Large intestine (tissue), 3 donors: ENCODE measurements at regions not wholly inside any gene's neighbourhood (a gene's known extent, or its start where the extent isn't known, plus 50 kb on each side); places are given as distances from the start of the nearest gene placed in this dataset.
A peak's percentile ranks its signal among the peaks of the same experiment; 100 is the strongest.
"Not testable (repeated sequence)": the region's sequence is repeated elsewhere in the genome, so short reads cannot be mapped to it uniquely, and the experiment has no call there.

Source experiments
- DNase-seq, 2 donors: peaks; one replicate each; pipeline versions ENCODE4 v3.0.0 to v3.0.0-alpha.2; 2013
- H3K27ac ChIP-seq: one replicate; pipeline ENCODE4 v1.5.1; 2013; ENCODE audit warnings: low read length
- H3K27me3 ChIP-seq: 2 replicates; pipeline ENCODE4 v1.6.1; 2013; ENCODE audit warnings: low read length; ENCODE audit not compliant: control insufficient read depth, insufficient read depth
- H3K36me3 ChIP-seq: 2 replicates; pipeline ENCODE4 v1.6.1; 2013; ENCODE audit warnings: low read length; ENCODE audit not compliant: control insufficient read depth, insufficient read depth
- H3K4me1 ChIP-seq: one replicate; pipeline ENCODE4 v1.6.1; 2013; ENCODE audit warnings: low read length; ENCODE audit not compliant: control insufficient read depth, insufficient read depth
- H3K4me3 ChIP-seq: one replicate; pipeline ENCODE4 v1.5.1; 2013; ENCODE audit warnings: low read length
- H3K9me3 ChIP-seq: one replicate; pipeline ENCODE4 v1.6.1; 2013; ENCODE audit warnings: mild to moderate bottlenecking, low read depth, low read length, moderate library complexity; ENCODE audit not compliant: control insufficient read depth
- WGBS: methylation state at CpG from one replicate; pipeline ENCODE4 v1.1.5; 2013; ENCODE audit warnings: low lambda C conversion rate; ENCODE audit not compliant: insufficient coverage; 5-methylcytosine and 5-hydroxymethylcytosine counted together

DNA sequence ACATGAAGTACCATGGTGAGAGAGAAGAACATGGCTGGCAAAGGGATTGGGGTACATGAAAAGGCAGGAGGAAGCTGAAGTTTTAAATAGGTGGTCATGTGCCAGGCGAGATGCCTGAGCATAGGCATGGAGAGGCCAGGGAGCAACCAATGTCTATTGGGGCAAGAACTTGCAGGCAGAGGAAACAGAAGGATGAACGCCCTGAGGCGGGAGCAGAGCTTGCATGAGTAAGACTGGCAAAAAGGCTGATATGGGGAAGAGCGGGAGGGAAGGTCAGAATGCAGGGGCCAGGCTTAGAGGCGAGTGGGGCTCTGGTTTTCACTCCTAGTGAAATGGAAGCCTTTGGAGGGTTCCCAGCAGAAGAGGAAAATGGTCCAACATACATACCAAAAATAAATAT, 52.5 kb upstream of the VSTM5 start:
- Histone ChIP-seq H3K4me3 (no peak overlapping the region), H3K4me1 (no peaks in the 10 kb centered on the region), H3K27me3 (no peaks in the 10 kb centered on the region), H3K27ac (no peak overlapping the region), H3K36me3 (no peaks in the 10 kb centered on the region), H3K9me3 (no peaks in the 10 kb centered on the region)
- DNase-seq, result no peak
- no CpG with 5 or more reads among the region's 5 CpGs for WGBS

- no peaks in the 10 kb centered on the region for H3K36me3 ChIP-seq
- no peak for DNase-seq
- H3K9me3 ChIP-seq, result no peaks in the 10 kb centered on the region
- WGBS, result no CpG with 5 or more reads among the region's 6 CpGs
- no peaks in the 10 kb centered on the region for H3K27me3 ChIP-seq
- H3K27ac ChIP-seq, result no peak overlapping the region
- H3K4me3 ChIP-seq, result no peak overlapping the region
- H3K4me1 ChIP-seq, result no peaks in the 10 kb centered on the region
Observed at GRCh38 chr11:93903989-93904388, 53.6 kb upstream of the VSTM5 start.

DNA sequence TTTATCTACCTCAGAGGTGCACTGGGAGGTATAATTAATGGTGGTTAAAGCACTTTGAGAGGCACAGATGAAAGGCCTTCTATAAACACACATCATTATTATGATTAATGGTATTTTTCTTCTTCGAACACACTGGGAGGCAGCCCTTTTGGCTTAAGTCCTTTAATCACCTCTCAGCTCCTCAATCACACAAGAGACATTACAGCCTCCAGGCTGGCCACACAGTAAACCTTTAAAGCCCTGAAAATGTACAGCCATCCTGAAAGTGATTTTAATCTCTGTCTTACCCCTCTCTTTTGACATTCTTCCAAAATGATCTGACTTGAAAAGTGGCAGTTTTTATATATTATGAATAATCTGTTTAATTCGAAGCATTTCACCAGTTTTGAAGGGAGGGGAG, 54.3 kb upstream of the VSTM5 start:
- Histone ChIP-seq H3K27me3 (no peaks in the 10 kb centered on the region), H3K27ac (no peak overlapping the region), H3K4me1 (no peaks in the 10 kb centered on the region), H3K9me3 (no peaks in the 10 kb centered on the region), H3K36me3 (no peaks in the 10 kb centered on the region), H3K4me3 (no peak overlapping the region)
- WGBS, result no CpG with 5 or more reads among the region's 2 CpGs
- DNase-seq, result no peak

GRCh38 chr11:93905384-93905783, 55.0 kb upstream of the VSTM5 start:
- no peaks in the 10 kb centered on the region for H3K9me3 ChIP-seq
- no peaks in the 10 kb centered on the region for H3K27me3 ChIP-seq
- H3K27ac ChIP-seq, result no peak overlapping the region
- no peaks in the 10 kb centered on the region for H3K36me3 ChIP-seq
- H3K4me3 ChIP-seq, result no peak overlapping the region
- DNase-seq, result peak in 1 of 2 donors; percentile 53
- WGBS, result no CpG with 5 or more reads among the region's 3 CpGs
- H3K4me1 ChIP-seq, result no peaks in the 10 kb centered on the region

DNA sequence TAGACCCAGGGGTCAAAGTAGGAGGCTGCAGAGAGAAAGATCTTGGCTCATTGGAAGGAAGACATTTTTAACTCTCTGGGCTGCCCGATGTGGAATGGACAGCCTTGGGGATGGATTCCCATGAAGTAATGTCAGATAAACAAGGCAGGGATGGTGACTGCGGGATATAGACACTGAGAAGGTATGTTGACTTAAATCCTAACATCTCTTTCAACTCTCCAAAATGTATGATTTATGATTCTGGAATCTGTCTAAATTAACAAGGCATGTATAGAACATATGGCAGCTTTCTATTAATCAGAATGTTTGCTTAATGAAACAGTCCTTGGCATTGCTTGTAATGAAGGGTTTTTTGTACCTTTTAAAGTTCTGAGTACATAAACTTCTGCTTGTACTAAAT, 56.1 kb upstream of the VSTM5 start:
- H3K4me3 ChIP-seq, result no peak overlapping the region

DNA sequence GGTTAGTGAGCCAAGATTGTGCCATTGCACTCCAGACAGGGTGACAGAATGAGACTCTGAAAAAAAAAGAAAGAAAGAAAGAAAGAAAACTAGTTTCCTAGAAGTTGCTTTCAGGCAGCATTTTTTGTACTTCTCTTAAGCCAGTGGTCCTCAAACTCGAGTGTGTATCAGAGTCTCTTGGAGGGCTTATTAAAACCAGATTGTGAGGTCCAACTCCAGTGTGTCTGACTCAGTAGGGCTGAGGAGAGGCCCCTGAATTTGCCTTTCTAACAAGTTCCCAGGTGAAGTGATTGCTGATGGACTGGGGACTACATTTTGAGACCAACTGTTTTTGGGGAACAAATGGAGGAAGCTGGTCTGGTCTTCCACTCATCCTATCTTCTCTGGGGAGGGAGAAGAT, 57.5 kb upstream of the VSTM5 start:
- H3K9me3 ChIP-seq, result no peaks in the 10 kb centered on the region
- no peak for DNase-seq
- no CpG with 5 or more reads among the region's 1 CpG for WGBS
- H3K27ac ChIP-seq, result no peak overlapping the region
- H3K4me1 ChIP-seq, result no peaks in the 10 kb centered on the region
- H3K4me3 ChIP-seq, result no peak overlapping the region
- H3K27me3 ChIP-seq, result no peaks in the 10 kb centered on the region
- no peaks in the 10 kb centered on the region for H3K36me3 ChIP-seq

More for the DNA sequence above, 56.1 kb upstream of the VSTM5 start:
- no peak for DNase-seq
- H3K27me3 ChIP-seq, result no peaks in the 10 kb centered on the region
- H3K27ac ChIP-seq, result no peak overlapping the region
- H3K9me3 ChIP-seq, result no peaks in the 10 kb centered on the region
- H3K36me3 ChIP-seq, result no peaks in the 10 kb centered on the region
- H3K4me1 ChIP-seq, result no peaks in the 10 kb centered on the region
- 100% methylated on average over 1 of the region's 2 CpGs for WGBS

DNA sequence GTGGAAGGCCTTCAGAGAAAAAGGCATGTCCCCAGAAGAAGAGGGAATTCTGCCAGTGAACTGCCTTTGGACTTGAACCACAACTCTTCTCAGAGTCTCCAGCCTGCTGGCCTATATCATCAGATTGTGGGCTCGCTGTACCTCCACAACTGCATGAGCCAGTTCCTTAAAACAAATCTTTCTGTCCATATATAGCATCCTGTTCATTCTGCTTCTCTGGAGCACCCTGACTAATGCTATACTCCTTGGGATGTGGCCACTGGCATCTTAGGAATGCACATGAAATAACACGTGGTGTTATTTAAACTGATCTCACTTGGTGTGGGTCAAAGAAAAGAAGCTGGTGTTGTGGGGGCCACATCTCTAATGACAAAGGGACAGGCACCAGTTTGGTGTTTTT, 58.3 kb upstream of the VSTM5 start:
- Histone ChIP-seq H3K27ac (no peak overlapping the region), H3K9me3 (no peaks in the 10 kb centered on the region), H3K36me3 (no peaks in the 10 kb centered on the region), H3K27me3 (no peaks in the 10 kb centered on the region), H3K4me1 (no peaks in the 10 kb centered on the region), H3K4me3 (no peak overlapping the region)
- no peak for DNase-seq
- no CpG with 5 or more reads among the region's 2 CpGs for WGBS

DNA sequence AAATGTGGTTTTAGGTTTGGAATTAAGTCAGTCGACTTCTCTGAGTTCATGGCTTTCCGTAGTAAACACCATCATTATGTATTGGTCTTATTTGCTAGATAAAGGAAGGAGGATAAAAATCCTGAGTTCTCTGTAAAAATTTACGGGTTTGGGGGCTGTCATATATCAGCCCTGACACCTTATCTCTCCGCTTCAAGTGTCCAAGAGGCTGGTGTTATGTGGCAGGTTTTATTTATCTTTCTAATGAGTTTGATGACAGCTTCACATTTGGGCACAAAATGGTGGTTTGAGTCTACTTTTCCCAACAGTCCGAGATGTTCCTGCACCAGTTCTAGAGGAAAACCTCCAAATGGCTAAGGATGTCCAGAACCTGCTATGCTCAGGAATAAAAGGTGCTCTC, 67.3 kb upstream of the VSTM5 start:
- DNase-seq, result no peak
- no peak overlapping the region for H3K4me3 ChIP-seq
- 83% methylated on average over 2 of the region's 5 CpGs for WGBS

DNA sequence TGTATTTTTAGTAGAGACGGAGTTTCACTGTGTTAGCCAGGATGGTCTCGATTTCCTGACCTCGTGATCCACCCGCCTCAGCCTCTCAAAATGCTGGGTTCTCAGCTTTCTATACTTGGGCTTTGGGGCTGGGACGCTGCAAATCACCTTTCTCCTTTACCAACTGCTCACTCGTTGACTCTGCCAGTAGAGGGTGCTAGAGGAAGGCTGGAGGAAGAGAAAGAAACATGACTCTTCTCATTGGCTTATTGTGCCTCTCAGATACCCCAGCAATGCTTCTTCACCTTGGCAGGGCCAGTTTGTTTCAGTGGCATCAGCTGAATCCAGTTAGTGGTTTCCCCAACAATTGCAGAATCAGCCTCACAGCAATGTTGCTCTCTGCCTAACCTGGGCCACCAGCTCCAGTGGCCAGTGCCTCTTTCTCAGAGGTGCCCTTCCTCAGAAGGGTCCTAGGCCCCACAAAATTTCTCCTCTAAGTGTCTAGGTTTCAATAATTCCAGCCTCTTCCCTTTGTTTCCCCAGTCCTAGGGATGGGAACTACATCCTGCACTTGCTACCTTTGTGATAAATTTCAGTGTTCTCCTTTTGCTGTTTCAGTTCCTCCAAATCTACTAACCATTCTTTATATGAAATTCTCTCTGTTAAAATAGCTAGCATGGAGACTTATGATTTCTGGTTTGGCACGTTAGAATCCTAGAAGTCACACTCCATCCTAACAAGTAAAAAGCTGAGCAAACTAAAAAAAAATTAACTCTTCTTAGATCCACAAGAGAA, 71.5 kb upstream of the VSTM5 start:
- Histone ChIP-seq H3K27ac (peak overlapping the region; percentile 27), H3K4me3 (no peak overlapping the region), H3K36me3 (no peaks in the 10 kb centered on the region), H3K27me3 (no peaks in the 10 kb centered on the region), H3K9me3 (peaks cover 6% of the 10 kb centered on the region), H3K4me1 (no peaks in the 10 kb centered on the region)
- WGBS, result no CpG with 5 or more reads among the region's 7 CpGs
- peak; percentile 48 to 60 for DNase-seq

More for the DNA sequence above, 67.3 kb upstream of the VSTM5 start:
- Histone ChIP-seq H3K27ac (no peak overlapping the region), H3K36me3 (no peaks in the 10 kb centered on the region), H3K9me3 (no peaks in the 10 kb centered on the region), H3K27me3 (no peaks in the 10 kb centered on the region), H3K4me1 (no peaks in the 10 kb centered on the region)

DNA sequence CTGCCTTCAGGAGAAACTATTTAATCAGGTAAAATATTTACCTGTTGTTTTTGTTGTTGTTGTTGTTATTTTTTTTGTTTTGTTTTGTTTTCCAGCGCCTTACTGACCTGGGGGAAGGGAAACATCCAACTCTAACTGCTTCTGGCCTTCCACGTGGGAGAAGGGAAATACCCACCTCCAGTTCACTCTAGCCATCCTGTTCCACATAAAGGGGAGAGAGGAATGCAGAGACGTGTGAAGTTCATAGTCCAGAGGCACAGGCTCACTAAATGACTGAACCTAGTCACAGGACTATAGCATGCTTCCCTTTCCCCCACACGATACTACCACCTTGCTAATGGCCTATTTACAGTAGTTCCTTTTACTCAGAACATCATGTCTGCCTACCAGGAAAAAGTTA, 72.4 kb upstream of the VSTM5 start:
- Histone ChIP-seq H3K9me3 (peaks cover 6% of the 10 kb centered on the region), H3K4me3 (no peak overlapping the region), H3K4me1 (no peaks in the 10 kb centered on the region), H3K36me3 (no peaks in the 10 kb centered on the region), H3K27ac (peak overlapping the region; percentile 68), H3K27me3 (no peaks in the 10 kb centered on the region)
- WGBS, result no CpG with 5 or more reads among the region's 4 CpGs
- DNase-seq, result peak; percentile 70 to 83

DNA sequence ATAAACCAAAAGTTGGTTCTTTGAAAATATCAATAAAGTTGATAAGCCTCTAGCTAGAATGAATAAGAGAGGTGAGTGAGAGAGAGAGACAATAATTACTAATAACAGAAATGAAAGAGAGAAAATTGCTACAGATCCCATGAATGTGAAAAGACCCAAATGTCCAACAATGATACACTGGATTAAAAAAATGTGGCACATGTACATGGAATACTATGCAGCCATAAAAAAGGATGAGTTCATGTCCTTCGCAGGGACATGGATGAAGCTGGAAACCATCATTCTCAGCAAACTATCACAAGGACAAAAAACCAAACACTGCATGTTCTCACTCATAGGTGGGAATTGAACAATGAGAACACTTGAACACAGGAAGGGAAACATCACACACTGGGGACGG, 75.7 kb upstream of the VSTM5 start:
- H3K36me3 ChIP-seq, H3K4me1 ChIP-seq, H3K9me3 ChIP-seq, H3K4me3 ChIP-seq, DNase-seq, H3K27ac ChIP-seq, H3K27me3 ChIP-seq: not testable (repeated sequence)
- no CpG with 5 or more reads among the region's 2 CpGs for WGBS
